BLaER1 (cell line): ENCODE measurements at regions not wholly inside any gene's neighbourhood (a gene's known extent, or its start where the extent isn't known, plus 50 kb on each side); places are given as distances from the start of the nearest gene placed in this dataset.

Experiments
- H3K27ac ChIP-seq: shearing (Covaris generic); formaldehyde crosslinking; 2 replicates; pipeline ENCODE4 v1.8.1; 2022
- H3K27me3 ChIP-seq: shearing (Covaris generic); formaldehyde crosslinking; 2 replicates; pipeline ENCODE4 v1.8.1; 2022
- H3K36me3 ChIP-seq: shearing (Covaris generic); formaldehyde crosslinking; 2 replicates; pipeline ENCODE4 v1.8.1; 2022
- H3K4me1 ChIP-seq: shearing (Covaris generic); formaldehyde crosslinking; 2 replicates; pipeline ENCODE4 v1.8.1; 2022
- H3K4me2 ChIP-seq: shearing (Covaris generic); formaldehyde crosslinking; 2 replicates; pipeline ENCODE4 v1.8.1; 2022
- H3K4me3 ChIP-seq: shearing (Covaris generic); formaldehyde crosslinking; 2 replicates; pipeline ENCODE4 v1.8.1; 2022
- H3K9ac ChIP-seq: shearing (Covaris generic); formaldehyde crosslinking; 2 replicates; pipeline ENCODE4 v1.8.1; 2022
- H3K9me3 ChIP-seq: shearing (Covaris generic); formaldehyde crosslinking; 2 replicates; pipeline ENCODE4 v1.8.1; 2022
- H4K20me1 ChIP-seq: shearing (Covaris generic); formaldehyde crosslinking; 2 replicates; pipeline ENCODE4 v1.8.1; 2022
- Cebpa-rat ChIP-seq: shearing (Covaris generic); IDR thresholded peaks from 2 replicates; pipeline ENCODE4 v1.8.1; 2022

DNA sequence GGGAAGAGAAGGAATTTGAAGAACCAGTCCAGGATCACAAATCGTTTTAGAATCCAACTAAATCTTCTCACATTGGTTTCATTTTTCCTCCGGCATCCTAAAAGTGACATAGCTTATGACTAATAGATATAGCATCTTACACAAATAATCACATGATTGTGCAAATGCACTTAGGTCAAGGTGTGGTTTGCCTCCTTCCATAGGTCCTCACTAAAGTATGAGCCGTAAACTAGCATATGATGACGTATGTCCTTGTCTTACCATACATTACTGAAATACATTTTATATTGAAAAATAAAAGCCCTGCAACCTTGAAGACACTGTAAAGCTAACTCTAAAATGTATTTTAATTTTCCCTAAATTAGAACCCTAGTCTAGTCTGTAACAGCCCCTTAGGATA is 362.7 kb upstream of the ADAMTS16 start:
- Histone ChIP-seq H3K27me3 (no peaks in the 10 kb centered on the region), H3K4me3 (no peak overlapping the region), H3K9me3 (no peaks in the 10 kb centered on the region), H3K9ac (no peak overlapping the region), H3K27ac (no peak overlapping the region), H4K20me1 (no peaks in the 10 kb centered on the region), H3K4me2 (no peak overlapping the region), H3K36me3 (no peaks in the 10 kb centered on the region), H3K4me1 (no peaks in the 10 kb centered on the region)
- TF ChIP-seq Cebpa-rat, result no peak

DNA sequence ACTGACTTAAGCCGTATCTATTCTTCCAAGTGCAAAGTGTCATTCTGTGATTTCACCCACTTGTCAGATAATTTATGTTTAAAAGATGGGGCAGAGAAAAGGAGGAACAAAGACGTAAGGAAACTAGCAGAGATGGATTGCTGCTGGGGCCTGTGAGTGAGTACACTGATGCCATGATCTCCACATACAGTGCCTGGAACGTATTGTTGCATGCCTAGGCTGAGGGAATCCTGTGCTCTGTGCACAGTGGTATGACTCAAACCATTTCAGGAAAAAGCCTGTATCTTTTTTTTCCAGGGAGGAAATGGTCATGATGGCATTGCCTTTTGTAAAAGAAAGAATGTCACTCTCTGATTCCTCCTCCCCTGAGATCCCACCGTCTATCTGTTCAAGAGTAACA is 359.5 kb upstream of the ADAMTS16 start:
- Histone ChIP-seq H4K20me1 (no peaks in the 10 kb centered on the region), H3K27ac (no peak overlapping the region), H3K4me2 (no peak overlapping the region), H3K9me3 (peaks cover 19% of the 10 kb centered on the region; the same call in 1 of the 2 replicates), H3K4me1 (no peaks in the 10 kb centered on the region), H3K4me3 (no peak overlapping the region), H3K36me3 (no peaks in the 10 kb centered on the region), H3K9ac (no peak overlapping the region), H3K27me3 (no peaks in the 10 kb centered on the region)
- TF ChIP-seq Cebpa-rat, result no peak

- no peak overlapping the region for H3K4me3 ChIP-seq
- no peak overlapping the region for H3K9ac ChIP-seq
- no peak for TF ChIP-seq Cebpa-rat
- H3K4me2 ChIP-seq, result no peak overlapping the region
- no peaks in the 10 kb centered on the region for H3K4me1 ChIP-seq
- no peaks in the 10 kb centered on the region for H3K36me3 ChIP-seq
- no peak overlapping the region for H3K27ac ChIP-seq
- H3K9me3 ChIP-seq, result peaks cover 23% of the 10 kb centered on the region; the same call in 1 of the 2 replicates
- H4K20me1 ChIP-seq, result no peaks in the 10 kb centered on the region
- H3K27me3 ChIP-seq, result no peaks in the 10 kb centered on the region
These were observed 358.8 kb upstream of the ADAMTS16 start for GRCh38 chr5:4781299-4781698.

- Histone ChIP-seq H3K27ac (no peak overlapping the region), H3K27me3 (no peaks in the 10 kb centered on the region), H3K9me3 (peaks cover 23% of the 10 kb centered on the region; the same call in 1 of the 2 replicates), H3K36me3 (no peaks in the 10 kb centered on the region), H4K20me1 (no peaks in the 10 kb centered on the region), H3K4me2 (no peak overlapping the region), H3K9ac (no peak overlapping the region), H3K4me1 (no peaks in the 10 kb centered on the region), H3K4me3 (no peak overlapping the region)
- TF ChIP-seq Cebpa-rat, result no peak
These were observed 354.2 kb upstream of the ADAMTS16 start for GRCh38 chr5:4785971-4786370.

DNA sequence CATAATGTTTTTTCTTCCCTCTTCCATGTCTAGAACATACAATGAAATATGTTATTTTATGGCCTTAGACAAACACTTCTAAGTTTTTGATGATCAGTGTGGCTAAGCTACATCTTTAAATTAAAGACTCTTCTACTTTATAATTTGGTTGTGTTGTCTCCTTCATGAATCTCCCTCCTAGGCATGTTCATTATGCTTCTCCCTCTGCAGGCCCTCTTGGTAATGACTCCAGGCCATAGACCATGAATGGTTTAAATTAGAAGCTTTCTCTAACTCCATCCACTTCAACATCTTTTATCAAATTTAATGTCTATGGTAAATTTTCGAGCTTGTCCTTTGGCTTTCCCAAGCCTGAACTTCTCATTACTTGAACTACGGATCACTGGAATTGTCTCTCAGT is 342.7 kb upstream of the ADAMTS16 start:
- H3K4me2 ChIP-seq, result no peak overlapping the region
- H3K4me3 ChIP-seq, result no peak overlapping the region
- H3K9me3 ChIP-seq, result peaks cover 4% of the 10 kb centered on the region; the same call in 1 of the 2 replicates
- H4K20me1 ChIP-seq, result no peaks in the 10 kb centered on the region
- no peak overlapping the region for H3K27ac ChIP-seq
- H3K4me1 ChIP-seq, result no peaks in the 10 kb centered on the region
- no peak overlapping the region for H3K9ac ChIP-seq
- TF ChIP-seq Cebpa-rat, result no peak
- no peaks in the 10 kb centered on the region for H3K27me3 ChIP-seq
- no peaks in the 10 kb centered on the region for H3K36me3 ChIP-seq

GRCh38 chr5:4802044-4802443 is 338.1 kb upstream of the ADAMTS16 start:
- Histone ChIP-seq H3K4me3 (no peak overlapping the region), H3K4me1 (no peaks in the 10 kb centered on the region), H3K9ac (no peak overlapping the region), H3K27me3 (no peaks in the 10 kb centered on the region), H3K9me3 (peaks cover 4% of the 10 kb centered on the region; the same call in 1 of the 2 replicates), H4K20me1 (no peaks in the 10 kb centered on the region), H3K4me2 (no peak overlapping the region), H3K27ac (no peak overlapping the region), H3K36me3 (no peaks in the 10 kb centered on the region)
- no peak for TF ChIP-seq Cebpa-rat

DNA sequence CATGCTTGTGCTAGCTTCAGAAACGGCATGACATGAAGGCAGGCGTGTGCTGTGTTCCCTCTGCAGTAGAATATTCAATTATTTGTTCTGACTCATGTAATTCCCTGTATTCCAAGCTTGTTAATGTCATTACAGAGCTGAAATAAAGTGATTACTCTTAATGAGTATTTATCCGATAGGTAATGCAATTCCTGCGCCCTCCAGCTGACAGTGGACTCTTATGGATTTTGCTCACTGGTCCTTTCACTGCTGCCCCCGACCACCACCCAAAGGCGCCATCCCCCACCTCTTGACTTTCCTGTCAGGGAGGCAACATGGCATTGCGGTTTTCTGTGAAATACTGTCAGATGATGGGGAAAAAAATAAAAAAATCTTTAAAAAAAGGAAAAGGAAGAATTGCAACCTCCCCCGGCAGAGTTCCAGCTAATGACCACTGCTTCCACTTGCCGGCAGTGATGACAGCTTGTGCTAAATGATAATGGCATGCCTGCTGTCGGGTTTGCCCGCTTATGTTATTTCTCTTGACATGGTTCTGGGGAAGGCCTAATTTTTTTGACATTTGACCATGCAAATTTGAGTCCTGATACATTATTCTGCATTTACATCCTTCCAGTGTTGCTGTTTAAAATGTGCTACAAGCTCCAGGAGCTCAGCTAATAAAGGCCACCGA is 335.3 kb upstream of the ADAMTS16 start:
- no peak overlapping the region for H3K9ac ChIP-seq
- TF ChIP-seq Cebpa-rat, result no peak
- no peaks in the 10 kb centered on the region for H3K36me3 ChIP-seq
- no peak overlapping the region for H3K4me3 ChIP-seq
- no peaks in the 10 kb centered on the region for H4K20me1 ChIP-seq
- H3K27ac ChIP-seq, result no peak overlapping the region
- H3K27me3 ChIP-seq, result no peaks in the 10 kb centered on the region
- peaks cover 8% of the 10 kb centered on the region; the same call in 1 of the 2 replicates for H3K9me3 ChIP-seq
- H3K4me2 ChIP-seq, result no peak overlapping the region
- no peaks in the 10 kb centered on the region for H3K4me1 ChIP-seq

GRCh38 chr5:4815002-4815401 is 325.1 kb upstream of the ADAMTS16 start:
- Histone ChIP-seq H3K4me2 (no peak overlapping the region), H3K9me3 (peaks cover 32% of the 10 kb centered on the region), H3K27me3 (no peaks in the 10 kb centered on the region), H3K4me3 (no peak overlapping the region), H3K4me1 (peaks cover 41% of the 10 kb centered on the region), H3K9ac (no peak overlapping the region), H3K27ac (no peak overlapping the region), H4K20me1 (no peaks in the 10 kb centered on the region), H3K36me3 (no peaks in the 10 kb centered on the region)
- TF ChIP-seq Cebpa-rat, result no peak

DNA sequence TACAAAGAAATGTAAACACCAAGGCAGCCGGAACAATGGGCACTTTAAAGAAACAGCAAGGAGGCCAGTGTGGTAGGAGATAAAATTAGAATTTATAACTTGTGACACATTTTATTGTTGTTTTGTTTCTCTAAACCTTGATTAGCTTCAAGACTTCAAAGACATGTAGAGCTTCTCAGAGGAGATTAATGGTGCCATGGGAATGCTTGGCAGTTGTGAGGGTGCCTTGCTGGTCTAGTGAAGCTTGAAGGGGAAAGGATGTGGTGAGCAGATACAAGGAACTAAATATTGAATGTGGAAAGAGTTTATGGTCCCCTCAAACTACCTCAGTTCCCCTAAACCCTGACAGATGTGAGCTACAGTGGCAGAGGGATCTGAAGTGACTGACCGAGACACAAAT is 322.4 kb upstream of the ADAMTS16 start:
- Histone ChIP-seq H3K4me3 (no peak overlapping the region), H3K4me1 (peaks cover 34% of the 10 kb centered on the region), H3K9me3 (peaks cover 35% of the 10 kb centered on the region), H3K36me3 (no peaks in the 10 kb centered on the region), H3K27me3 (no peaks in the 10 kb centered on the region), H3K4me2 (peak overlapping the region; percentile 71), H3K9ac (0 out of 2 replicates have a peak overlapping the region, but pooled peaks have one; percentile 11), H4K20me1 (no peaks in the 10 kb centered on the region), H3K27ac (peak overlapping the region; percentile 62)
- TF ChIP-seq Cebpa-rat, result no peak

DNA sequence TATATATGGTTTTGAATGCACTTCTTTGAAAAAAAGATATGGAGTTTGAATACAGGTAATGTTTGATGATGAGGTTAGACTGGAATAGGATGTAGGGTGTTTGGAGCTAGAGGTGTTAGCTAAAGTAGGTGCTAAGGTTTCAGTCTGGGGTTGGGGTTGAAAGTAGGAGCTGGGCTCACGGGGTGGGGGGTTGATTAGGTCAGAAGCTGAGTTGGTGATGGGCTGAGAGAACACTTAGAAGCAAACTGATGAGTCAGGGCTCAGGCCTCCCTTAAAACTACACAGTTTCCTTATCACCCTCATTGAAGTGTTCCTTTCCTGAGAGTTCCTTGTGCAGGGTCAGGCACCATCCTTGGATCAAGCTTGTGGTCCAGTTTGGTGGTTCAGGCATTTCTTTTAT is 308.8 kb upstream of the ADAMTS16 start:
- Histone ChIP-seq H3K27ac (no peak overlapping the region), H3K9me3 (peaks cover 4% of the 10 kb centered on the region; the same call in 1 of the 2 replicates), H3K4me2 (no peak overlapping the region), H3K9ac (no peak overlapping the region), H3K4me1 (peaks cover 18% of the 10 kb centered on the region), H3K36me3 (no peaks in the 10 kb centered on the region), H3K27me3 (no peaks in the 10 kb centered on the region), H4K20me1 (no peaks in the 10 kb centered on the region), H3K4me3 (no peak overlapping the region)
- no peak for TF ChIP-seq Cebpa-rat

GRCh38 chr5:4832471-4832870 is 307.7 kb upstream of the ADAMTS16 start:
- Histone ChIP-seq H3K4me2 (no peak overlapping the region), H3K4me1 (peaks cover 18% of the 10 kb centered on the region), H4K20me1 (no peaks in the 10 kb centered on the region), H3K36me3 (no peaks in the 10 kb centered on the region), H3K9ac (no peak overlapping the region), H3K27me3 (no peaks in the 10 kb centered on the region), H3K27ac (no peak overlapping the region), H3K9me3 (peaks cover 3% of the 10 kb centered on the region), H3K4me3 (no peak overlapping the region)
- TF ChIP-seq Cebpa-rat, result no peak
